ENCODE measurements at regions not wholly inside any gene's neighbourhood (a gene's known extent, or its start where the extent isn't known, plus 50 kb on each side); places are given as distances from the start of the nearest gene placed in this dataset.

DNA sequence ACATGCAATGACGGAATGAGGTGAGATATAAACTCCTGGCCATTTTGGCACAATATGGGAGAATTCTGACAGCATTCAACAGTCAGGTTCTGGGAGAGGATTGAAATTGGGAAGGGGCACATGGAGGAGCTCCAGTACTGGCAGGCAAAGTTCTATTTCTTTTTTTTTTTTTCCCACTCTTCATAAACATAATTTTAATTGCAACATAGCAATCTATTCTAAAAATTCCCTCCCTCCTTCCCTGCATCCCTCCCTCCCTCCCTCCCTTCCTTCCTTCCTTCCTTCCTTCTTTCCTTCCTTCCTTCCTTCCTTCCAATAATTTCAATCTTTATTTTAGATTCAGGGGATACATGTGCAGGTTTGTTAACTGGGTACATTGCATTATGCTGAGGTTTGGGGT is 93.2 kb downstream of the PTCSC3 start:
- Histone ChIP-seq H3K4me3 (ENCODE audit: low read length in 2 of 2) (no peak overlapping the region), H3K4me1 (ENCODE audit: control insufficient read depth in 2 of 2, insufficient read depth in 2 of 2, low read length in 2 of 2) (no peaks in the 10 kb centered on the region), H3K27ac (ENCODE audit: low read depth in 2 of 2, low read length in 2 of 2) (no peak overlapping the region), H3K9me3 (ENCODE audit: control insufficient read depth in 2 of 2, low read length in 2 of 2) (no peaks in the 10 kb centered on the region), H3K9ac (ENCODE audit: low read depth in 1 of 2, low read length in 2 of 2) (no peak overlapping the region), H3K27me3 (ENCODE audit: control insufficient read depth in 2 of 2, insufficient read depth in 2 of 2, low read length in 2 of 2) (no peaks in the 10 kb centered on the region), H3K36me3 (ENCODE audit: control insufficient read depth in 2 of 2, insufficient read depth in 2 of 2, low read length in 2 of 2) (no peaks in the 10 kb centered on the region)

- H3K4me3 ChIP-seq (ENCODE audit: low read length in 2 of 2), result no peak overlapping the region
- H3K9ac ChIP-seq (ENCODE audit: low read depth in 1 of 2, low read length in 2 of 2), result no peak overlapping the region
- H3K27me3 ChIP-seq (ENCODE audit: control insufficient read depth in 2 of 2, insufficient read depth in 2 of 2, low read length in 2 of 2), result no peaks in the 10 kb centered on the region
These were observed 98.4 kb downstream of the PTCSC3 start for GRCh38 chr14:36078080-36078479.

GRCh38 chr14:36076197-36076596 is 100.3 kb downstream of the PTCSC3 start:
- no peak overlapping the region for H3K9ac ChIP-seq (ENCODE audit: low read depth in 1 of 2, low read length in 2 of 2)

More at GRCh38 chr14:36078080-36078479, 98.4 kb downstream of the PTCSC3 start:
- Histone ChIP-seq H3K36me3 (ENCODE audit: control insufficient read depth in 2 of 2, insufficient read depth in 2 of 2, low read length in 2 of 2) (no peaks in the 10 kb centered on the region), H3K4me1 (ENCODE audit: control insufficient read depth in 2 of 2, insufficient read depth in 2 of 2, low read length in 2 of 2) (no peaks in the 10 kb centered on the region), H3K9me3 (ENCODE audit: control insufficient read depth in 2 of 2, low read length in 2 of 2) (no peaks in the 10 kb centered on the region), H3K27ac (ENCODE audit: low read depth in 2 of 2, low read length in 2 of 2) (no peak overlapping the region)

DNA sequence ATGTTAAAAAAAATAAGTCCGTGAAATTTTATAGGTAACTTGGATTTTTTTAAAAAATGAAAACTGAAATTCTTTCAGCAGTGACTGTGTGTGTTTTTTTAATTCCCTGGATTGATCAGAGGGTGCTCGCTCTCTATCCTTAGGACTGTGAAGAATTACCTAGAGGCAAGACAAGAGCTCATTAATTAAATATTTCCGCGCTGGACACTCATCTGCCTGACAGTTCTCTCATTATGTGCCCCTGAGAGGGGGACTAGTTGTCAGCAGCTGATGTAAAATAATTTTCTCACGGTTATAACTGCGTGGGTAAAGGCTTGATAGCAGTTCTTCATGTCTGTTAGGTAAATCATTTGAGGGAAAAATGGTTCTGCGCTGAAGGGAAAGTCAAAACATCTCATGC is 101.3 kb downstream of the PTCSC3 start:
- no peak overlapping the region for H3K9ac ChIP-seq (ENCODE audit: low read depth in 1 of 2, low read length in 2 of 2)
- no peaks in the 10 kb centered on the region for H3K27me3 ChIP-seq (ENCODE audit: control insufficient read depth in 2 of 2, insufficient read depth in 2 of 2, low read length in 2 of 2)
- H3K27ac ChIP-seq (ENCODE audit: low read depth in 2 of 2, low read length in 2 of 2), result no peak overlapping the region
- no peaks in the 10 kb centered on the region for H3K9me3 ChIP-seq (ENCODE audit: control insufficient read depth in 2 of 2, low read length in 2 of 2)
- H3K4me1 ChIP-seq (ENCODE audit: control insufficient read depth in 2 of 2, insufficient read depth in 2 of 2, low read length in 2 of 2), result no peaks in the 10 kb centered on the region
- H3K4me3 ChIP-seq (ENCODE audit: low read length in 2 of 2), result no peak overlapping the region
- H3K36me3 ChIP-seq (ENCODE audit: control insufficient read depth in 2 of 2, insufficient read depth in 2 of 2, low read length in 2 of 2), result no peaks in the 10 kb centered on the region

More at GRCh38 chr14:36076197-36076596, 100.3 kb downstream of the PTCSC3 start:
- H3K4me3 ChIP-seq (ENCODE audit: low read length in 2 of 2), result no peak overlapping the region
- no peaks in the 10 kb centered on the region for H3K4me1 ChIP-seq (ENCODE audit: control insufficient read depth in 2 of 2, insufficient read depth in 2 of 2, low read length in 2 of 2)
- H3K27me3 ChIP-seq (ENCODE audit: control insufficient read depth in 2 of 2, insufficient read depth in 2 of 2, low read length in 2 of 2), result no peaks in the 10 kb centered on the region
- no peak overlapping the region for H3K27ac ChIP-seq (ENCODE audit: low read depth in 2 of 2, low read length in 2 of 2)
- H3K36me3 ChIP-seq (ENCODE audit: control insufficient read depth in 2 of 2, insufficient read depth in 2 of 2, low read length in 2 of 2), result no peaks in the 10 kb centered on the region
- H3K9me3 ChIP-seq (ENCODE audit: control insufficient read depth in 2 of 2, low read length in 2 of 2), result no peaks in the 10 kb centered on the region

GRCh38 chr14:36070720-36071043 is 105.8 kb downstream of the PTCSC3 start:
- H3K27me3 ChIP-seq (ENCODE audit: control insufficient read depth in 2 of 2, insufficient read depth in 2 of 2, low read length in 2 of 2), result no peaks in the 10 kb centered on the region
- H3K4me1 ChIP-seq (ENCODE audit: control insufficient read depth in 2 of 2, insufficient read depth in 2 of 2, low read length in 2 of 2), result no peaks in the 10 kb centered on the region
- H3K36me3 ChIP-seq (ENCODE audit: control insufficient read depth in 2 of 2, insufficient read depth in 2 of 2, low read length in 2 of 2), result no peaks in the 10 kb centered on the region
- no peak overlapping the region for H3K27ac ChIP-seq (ENCODE audit: low read depth in 2 of 2, low read length in 2 of 2)
- H3K4me3 ChIP-seq (ENCODE audit: low read length in 2 of 2), result no peak overlapping the region
- no peaks in the 10 kb centered on the region for H3K9me3 ChIP-seq (ENCODE audit: control insufficient read depth in 2 of 2, low read length in 2 of 2)
- H3K9ac ChIP-seq (ENCODE audit: low read depth in 1 of 2, low read length in 2 of 2), result no peak overlapping the region

- Histone ChIP-seq H3K27ac (ENCODE audit: low read depth in 2 of 2, low read length in 2 of 2) (no peak overlapping the region), H3K36me3 (ENCODE audit: control insufficient read depth in 2 of 2, insufficient read depth in 2 of 2, low read length in 2 of 2) (no peaks in the 10 kb centered on the region), H3K27me3 (ENCODE audit: control insufficient read depth in 2 of 2, insufficient read depth in 2 of 2, low read length in 2 of 2) (no peaks in the 10 kb centered on the region), H3K9me3 (ENCODE audit: control insufficient read depth in 2 of 2, low read length in 2 of 2) (no peaks in the 10 kb centered on the region), H3K4me3 (ENCODE audit: low read length in 2 of 2) (no peak overlapping the region), H3K9ac (ENCODE audit: low read depth in 1 of 2, low read length in 2 of 2) (no peak overlapping the region), H3K4me1 (ENCODE audit: control insufficient read depth in 2 of 2, insufficient read depth in 2 of 2, low read length in 2 of 2) (no peaks in the 10 kb centered on the region)
These were observed 106.3 kb downstream of the PTCSC3 start for GRCh38 chr14:36070031-36070719.

- Histone ChIP-seq H3K36me3 (ENCODE audit: control insufficient read depth in 2 of 2, insufficient read depth in 2 of 2, low read length in 2 of 2) (no peaks in the 10 kb centered on the region), H3K9ac (ENCODE audit: low read depth in 1 of 2, low read length in 2 of 2) (no peak overlapping the region), H3K4me3 (ENCODE audit: low read length in 2 of 2) (no peak overlapping the region)
These were observed 107.0 kb downstream of the PTCSC3 start for GRCh38 chr14:36069535-36069900.

DNA sequence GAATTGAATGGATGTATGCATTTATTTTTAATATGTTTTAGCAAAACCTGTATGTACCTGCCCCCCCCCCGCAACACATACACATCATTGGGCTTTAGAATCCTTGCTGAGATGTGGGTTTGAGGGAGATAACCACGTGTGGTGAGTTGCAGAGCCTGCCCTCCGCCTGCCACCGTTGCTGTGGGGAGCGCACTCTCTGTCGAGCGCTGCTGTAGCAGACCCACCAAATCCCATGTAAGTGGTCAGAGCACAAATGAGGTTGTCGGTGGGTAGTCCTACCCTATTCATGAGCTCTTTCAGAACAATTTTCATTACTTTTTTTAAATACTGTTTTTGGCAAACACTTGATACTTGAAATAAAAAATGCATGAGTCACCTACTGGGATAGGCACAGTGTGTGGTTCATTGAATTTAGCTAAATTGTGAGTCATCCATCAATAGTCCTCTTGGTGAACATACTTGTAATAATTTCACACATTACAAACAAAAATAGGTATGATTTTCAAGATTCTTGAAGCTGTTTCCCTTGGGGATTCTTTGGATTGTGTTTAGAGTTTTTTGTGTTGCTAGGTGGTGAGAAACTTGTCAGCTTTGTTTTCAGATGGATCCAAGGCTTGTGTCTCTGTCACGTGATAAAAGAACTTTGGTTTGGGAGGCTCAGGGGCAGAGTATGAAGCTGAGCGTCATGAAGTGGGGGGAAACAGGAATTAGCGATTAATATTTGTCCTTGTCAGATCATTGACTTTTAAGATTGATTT is 107.6 kb downstream of the PTCSC3 start:
- Histone ChIP-seq H3K4me1 (ENCODE audit: control insufficient read depth in 2 of 2, insufficient read depth in 2 of 2, low read length in 2 of 2) (no peaks in the 10 kb centered on the region), H3K27ac (ENCODE audit: low read depth in 2 of 2, low read length in 2 of 2) (no peak overlapping the region), H3K4me3 (ENCODE audit: low read length in 2 of 2) (no peak overlapping the region), H3K9ac (ENCODE audit: low read depth in 1 of 2, low read length in 2 of 2) (no peak overlapping the region), H3K36me3 (ENCODE audit: control insufficient read depth in 2 of 2, insufficient read depth in 2 of 2, low read length in 2 of 2) (no peaks in the 10 kb centered on the region), H3K9me3 (ENCODE audit: control insufficient read depth in 2 of 2, low read length in 2 of 2) (no peaks in the 10 kb centered on the region), H3K27me3 (ENCODE audit: control insufficient read depth in 2 of 2, insufficient read depth in 2 of 2, low read length in 2 of 2) (no peaks in the 10 kb centered on the region)

More at GRCh38 chr14:36069535-36069900, 107.0 kb downstream of the PTCSC3 start:
- Histone ChIP-seq H3K4me1 (ENCODE audit: control insufficient read depth in 2 of 2, insufficient read depth in 2 of 2, low read length in 2 of 2) (no peaks in the 10 kb centered on the region), H3K27me3 (ENCODE audit: control insufficient read depth in 2 of 2, insufficient read depth in 2 of 2, low read length in 2 of 2) (no peaks in the 10 kb centered on the region), H3K27ac (ENCODE audit: low read depth in 2 of 2, low read length in 2 of 2) (no peak overlapping the region), H3K9me3 (ENCODE audit: control insufficient read depth in 2 of 2, low read length in 2 of 2) (no peaks in the 10 kb centered on the region)

GRCh38 chr14:36067428-36068187 is 108.9 kb downstream of the PTCSC3 start:
- H3K27me3 ChIP-seq (ENCODE audit: control insufficient read depth in 2 of 2, insufficient read depth in 2 of 2, low read length in 2 of 2), result no peaks in the 10 kb centered on the region
- H3K9ac ChIP-seq (ENCODE audit: low read depth in 1 of 2, low read length in 2 of 2), result no peak overlapping the region
- no peak overlapping the region for H3K4me3 ChIP-seq (ENCODE audit: low read length in 2 of 2)
- no peaks in the 10 kb centered on the region for H3K36me3 ChIP-seq (ENCODE audit: control insufficient read depth in 2 of 2, insufficient read depth in 2 of 2, low read length in 2 of 2)
- no peaks in the 10 kb centered on the region for H3K9me3 ChIP-seq (ENCODE audit: control insufficient read depth in 2 of 2, low read length in 2 of 2)
- no peaks in the 10 kb centered on the region for H3K4me1 ChIP-seq (ENCODE audit: control insufficient read depth in 2 of 2, insufficient read depth in 2 of 2, low read length in 2 of 2)
- no peak overlapping the region for H3K27ac ChIP-seq (ENCODE audit: low read depth in 2 of 2, low read length in 2 of 2)

GRCh38 chr14:36066636-36067035 is 109.9 kb downstream of the PTCSC3 start:
- Histone ChIP-seq H3K9ac (ENCODE audit: low read depth in 1 of 2, low read length in 2 of 2) (no peak overlapping the region), H3K36me3 (ENCODE audit: control insufficient read depth in 2 of 2, insufficient read depth in 2 of 2, low read length in 2 of 2) (no peaks in the 10 kb centered on the region), H3K4me1 (ENCODE audit: control insufficient read depth in 2 of 2, insufficient read depth in 2 of 2, low read length in 2 of 2) (no peaks in the 10 kb centered on the region), H3K27me3 (ENCODE audit: control insufficient read depth in 2 of 2, insufficient read depth in 2 of 2, low read length in 2 of 2) (no peaks in the 10 kb centered on the region), H3K9me3 (ENCODE audit: control insufficient read depth in 2 of 2, low read length in 2 of 2) (no peaks in the 10 kb centered on the region), H3K4me3 (ENCODE audit: low read length in 2 of 2) (no peak overlapping the region), H3K27ac (ENCODE audit: low read depth in 2 of 2, low read length in 2 of 2) (no peak overlapping the region)

Measured in mucosa of rectum (tissue), 2 donors.